HG03439 (cell line): ENCODE measurements at regions not wholly inside any gene's neighbourhood (a gene's known extent, or its start where the extent isn't known, plus 50 kb on each side); places are given as distances from the start of the nearest gene placed in this dataset.
"Not testable (repeated sequence)": the region's sequence is repeated elsewhere in the genome, so short reads cannot be mapped to it uniquely, and the experiment has no call there.

Experiments used
- ATAC-seq: cut with Tn5 transposase; IDR thresholded peaks from one replicate; pipeline ENCODE4 v1.9.1; 2021; ENCODE audit warnings: mild to moderate bottlenecking, moderate library complexity; ENCODE audit not compliant: unreplicated experiment

- no peak for ATAC-seq
These were observed 80.3 kb upstream of the RFLNA start for GRCh38 chr12:124214574-124214973.

DNA sequence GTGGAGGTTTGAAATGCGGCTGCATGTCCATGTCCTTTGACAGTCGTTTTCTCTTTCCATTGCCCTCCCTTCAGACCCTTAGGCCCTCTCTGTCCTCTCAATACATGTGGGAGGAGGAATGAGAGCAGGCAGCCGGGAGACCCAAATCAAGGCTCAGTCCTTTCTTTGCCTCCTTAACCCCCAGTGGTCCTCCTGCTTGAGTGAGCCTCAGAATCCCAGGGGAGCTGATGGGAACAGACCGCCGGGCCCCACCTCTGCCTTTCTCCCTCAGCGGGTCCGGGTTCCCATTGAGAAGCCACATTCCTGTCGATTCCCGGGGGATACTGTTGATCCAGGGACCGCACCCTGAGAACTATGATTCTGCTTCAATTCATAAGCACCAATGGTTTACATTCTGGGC is 77.9 kb upstream of the RFLNA start:
- no peak for ATAC-seq

DNA sequence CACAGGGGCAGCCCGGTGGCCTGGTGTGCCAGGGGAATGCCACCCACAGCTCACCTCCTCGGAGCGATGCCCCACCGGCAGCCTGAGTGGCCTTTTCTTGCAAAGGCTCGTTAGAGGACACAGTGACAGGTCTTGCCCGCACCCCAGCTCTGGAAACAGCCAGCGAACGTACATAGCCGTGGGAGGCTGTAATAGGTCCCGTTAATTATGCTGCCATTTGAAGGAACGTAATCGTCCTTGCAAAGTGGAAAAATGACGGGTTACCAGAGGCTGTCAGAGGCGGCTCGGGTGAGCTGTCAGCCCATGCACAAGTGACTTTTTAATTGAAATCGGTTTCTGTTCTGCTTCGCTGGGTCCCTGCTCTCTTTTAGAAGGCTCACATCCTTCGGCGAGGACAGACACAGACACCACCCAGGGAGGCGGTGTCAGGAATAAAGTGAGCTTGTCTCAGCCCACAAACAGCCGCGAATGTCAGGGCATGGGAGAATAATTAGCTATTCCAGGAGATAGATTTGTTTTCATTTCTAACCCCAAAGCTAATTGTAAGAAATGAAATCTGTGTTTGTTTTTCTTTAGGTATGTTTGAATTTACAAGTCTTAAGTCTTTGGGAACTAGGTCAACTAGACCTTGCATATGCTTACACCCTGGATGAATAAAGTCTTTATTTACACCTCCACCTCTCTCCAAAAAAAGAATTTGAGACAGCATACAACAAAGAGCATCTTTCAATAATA is 77.2 kb upstream of the RFLNA start:
- ATAC-seq, result no peak

DNA sequence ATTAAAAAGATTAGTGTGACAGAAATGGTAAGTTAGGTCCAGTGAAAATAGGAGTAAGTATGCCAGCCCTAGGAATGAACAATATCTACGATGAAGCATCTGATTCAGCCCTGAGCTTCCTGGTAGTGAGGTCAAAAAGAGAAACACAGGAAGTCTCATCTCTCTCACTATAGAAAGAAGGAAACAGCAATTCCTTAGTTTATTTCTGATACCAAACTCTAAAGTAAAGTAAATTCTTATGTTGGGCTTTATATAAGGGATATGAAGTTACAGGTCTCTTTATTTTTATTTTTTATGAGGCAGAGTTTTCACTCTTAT is 76.7 kb upstream of the RFLNA start:
- no peak for ATAC-seq

DNA sequence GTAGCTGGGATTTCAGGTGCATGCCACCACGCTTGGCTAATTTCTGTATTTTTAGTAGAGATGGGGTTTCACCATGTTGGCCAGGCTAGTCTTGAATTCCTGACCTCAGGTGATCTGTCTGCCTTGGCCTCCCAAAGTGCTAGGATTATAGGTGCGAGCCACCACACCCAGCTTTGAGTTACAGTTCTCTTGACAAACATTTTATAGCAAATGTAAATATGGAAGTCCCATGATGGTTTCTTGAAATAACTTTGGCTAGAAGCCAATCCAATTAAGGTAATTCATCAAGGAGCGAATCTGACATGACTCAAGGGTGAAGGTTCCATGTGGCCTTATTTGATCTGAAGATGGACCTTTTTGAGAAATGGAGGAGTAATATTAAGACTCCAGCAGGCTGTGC is 76.2 kb upstream of the RFLNA start:
- not testable (repeated sequence) for ATAC-seq

- ATAC-seq, result no peak
These were observed 72.3 kb upstream of the RFLNA start for GRCh38 chr12:124222368-124223245.

- ATAC-seq, result not testable (repeated sequence)
These were observed 71.2 kb upstream of the RFLNA start for GRCh38 chr12:124223733-124224138.

DNA sequence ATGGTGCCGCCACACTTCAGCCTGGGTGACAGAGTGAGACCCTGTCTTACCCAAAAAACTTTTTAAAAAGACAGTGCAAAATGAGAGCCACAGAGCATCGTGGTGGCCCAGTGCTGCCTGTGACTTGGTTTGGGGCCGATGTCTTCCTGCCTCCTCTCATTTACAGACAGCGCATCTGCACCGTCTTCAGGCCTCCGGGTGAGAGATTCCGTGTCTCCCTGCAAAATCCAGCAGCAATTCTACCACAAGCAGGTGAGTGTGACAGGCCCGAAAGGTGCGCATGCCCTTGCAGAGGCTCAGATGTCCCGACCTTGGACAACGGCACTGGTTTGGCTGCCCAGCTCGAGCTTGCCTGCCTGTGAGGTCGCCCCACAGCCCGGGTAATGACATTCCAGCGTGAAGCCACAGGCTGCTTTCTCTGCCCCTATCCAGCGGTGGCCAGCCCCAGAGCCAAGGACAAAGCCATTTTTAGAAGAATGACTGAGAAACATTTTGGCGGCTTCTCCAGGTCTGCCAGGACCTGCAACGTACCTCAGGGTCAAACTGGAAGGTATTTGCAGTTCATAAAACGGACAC is 70.3 kb upstream of the RFLNA start:
- ATAC-seq, result no peak

GRCh38 chr12:124225730-124226129 is 69.2 kb upstream of the RFLNA start:
- ATAC-seq, result no peak

DNA sequence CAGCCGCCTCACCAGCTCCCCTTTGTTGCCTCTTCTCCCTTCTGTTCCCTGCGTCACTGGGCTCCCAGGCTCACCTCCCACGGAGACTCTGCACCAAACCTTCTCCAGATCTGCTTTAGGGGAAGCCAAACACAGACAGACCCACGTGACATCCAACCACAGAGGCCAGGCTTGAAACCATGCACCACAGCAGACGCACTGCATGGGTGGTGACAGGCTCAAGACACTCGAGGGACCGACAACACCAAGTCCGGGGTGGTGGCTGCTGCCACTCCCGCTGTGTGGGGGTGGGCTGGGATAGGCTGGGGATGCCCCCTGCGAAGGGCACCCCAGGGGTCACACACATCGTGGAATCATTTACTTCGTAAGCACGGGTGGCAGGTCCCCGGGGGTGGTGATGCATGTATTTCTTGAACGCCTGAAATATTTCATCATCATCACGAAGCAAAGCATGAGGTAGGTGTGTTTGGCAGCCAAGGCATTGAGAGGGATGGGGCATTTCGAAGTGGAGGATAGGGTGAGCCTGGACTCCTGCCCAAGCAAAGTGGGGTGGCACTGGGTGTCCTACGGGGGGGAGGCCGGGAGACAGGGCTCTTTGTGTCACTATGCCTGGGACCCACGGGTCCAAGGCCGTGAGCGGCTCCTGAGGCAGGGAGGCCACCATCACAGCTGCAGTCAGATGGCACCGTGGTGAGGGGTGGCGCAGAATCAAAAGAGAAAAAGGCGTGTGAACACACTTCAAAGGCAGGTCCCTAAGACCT is 66.8 kb upstream of the RFLNA start:
- ATAC-seq, result no peak

DNA sequence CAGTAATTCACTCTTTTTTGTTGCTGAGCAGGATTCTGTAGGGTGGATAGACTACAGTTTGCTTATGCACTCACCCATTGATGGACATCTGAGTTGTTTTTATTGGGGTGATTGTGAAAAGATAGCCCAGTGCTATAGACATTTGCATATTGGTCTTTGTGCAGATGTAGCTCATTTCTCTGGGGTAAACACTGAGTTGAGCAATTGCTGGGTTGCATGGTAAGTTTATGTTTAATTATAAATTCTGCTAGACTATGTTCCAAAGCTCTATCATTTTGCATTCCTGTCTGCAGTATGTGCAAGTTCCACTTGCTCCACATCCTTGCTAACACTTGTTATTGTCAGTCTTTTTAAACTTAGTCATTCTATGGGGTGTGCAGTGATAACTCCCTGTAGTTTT is 65.4 kb upstream of the RFLNA start:
- ATAC-seq, result no peak

- ATAC-seq, result no peak
These were observed 64.7 kb upstream of the RFLNA start for GRCh38 chr12:124230117-124230757.

DNA sequence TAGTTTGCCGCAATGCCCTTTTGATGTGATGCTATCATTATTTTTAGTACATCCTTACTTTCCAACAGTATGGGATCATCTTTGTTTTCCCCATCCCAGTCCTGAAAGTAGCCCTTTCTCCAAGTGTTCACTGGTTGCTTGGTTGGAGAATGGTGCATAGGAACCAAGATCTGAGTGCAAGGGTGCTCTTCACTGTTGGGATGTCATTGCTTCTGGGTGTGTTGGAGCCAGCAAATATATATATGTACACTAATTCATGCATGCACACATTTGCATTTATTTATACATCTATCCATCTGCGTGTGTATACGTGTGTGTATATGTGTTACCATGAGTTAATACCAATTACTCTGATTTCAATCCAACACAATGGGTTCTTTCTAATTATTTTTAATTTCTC is 64.1 kb upstream of the RFLNA start:
- no peak for ATAC-seq

DNA sequence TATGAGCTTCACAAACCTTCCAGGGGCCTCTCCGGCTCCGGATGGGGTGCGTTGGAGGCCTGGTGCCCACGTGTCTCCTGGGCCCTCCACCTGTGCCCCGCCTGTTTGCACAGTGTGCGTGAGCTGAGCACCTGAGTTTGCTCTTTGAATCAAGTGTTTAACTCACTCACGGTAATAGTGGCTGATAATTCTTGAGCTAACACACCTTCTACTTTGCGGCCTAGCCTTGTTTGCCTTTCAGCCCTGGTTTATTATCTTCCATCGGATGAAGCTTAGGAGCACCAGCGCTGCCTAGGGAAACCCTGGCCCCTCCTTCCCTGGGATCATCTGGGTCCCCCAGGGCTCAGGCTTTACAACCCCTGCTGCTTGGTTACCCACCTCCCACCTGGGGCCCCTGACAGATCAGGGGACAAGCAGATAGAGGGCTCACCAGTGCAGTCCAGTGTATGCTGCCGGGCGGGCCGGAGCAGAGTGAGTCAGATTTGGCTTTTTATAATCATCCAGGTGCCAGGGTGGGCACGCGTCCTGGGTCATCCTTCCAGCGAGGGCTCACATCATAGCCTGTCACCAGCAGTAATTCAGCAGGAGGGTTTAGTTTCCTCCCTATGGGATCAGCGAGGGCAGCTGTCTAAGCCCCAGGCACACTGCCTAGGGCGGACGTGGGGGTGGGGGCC is 62.8 kb upstream of the RFLNA start:
- no peak for ATAC-seq

DNA sequence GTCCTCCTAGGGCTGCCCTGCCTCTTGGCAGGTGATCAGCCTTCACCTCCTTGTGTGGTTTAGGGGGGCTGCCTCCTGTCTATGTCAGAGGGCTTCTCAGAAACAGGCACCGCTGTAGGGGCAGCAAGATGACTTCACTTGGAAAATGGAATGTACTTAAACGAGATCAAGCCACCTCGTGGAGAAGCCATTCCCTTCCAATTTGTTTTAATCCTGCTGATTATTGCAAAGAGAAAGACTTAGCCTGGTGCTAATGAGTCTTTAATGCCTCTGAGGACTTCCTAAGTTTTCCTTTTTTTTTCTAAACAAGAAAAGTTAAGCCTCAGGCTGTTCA is 62.3 kb upstream of the RFLNA start:
- ATAC-seq, result no peak

GRCh38 chr12:124233041-124233796 is 61.7 kb upstream of the RFLNA start:
- no peak for ATAC-seq

GRCh38 chr12:124233846-124234640 is 60.9 kb upstream of the RFLNA start:
- no peak for ATAC-seq

GRCh38 chr12:124236625-124237031 is 58.3 kb upstream of the RFLNA start:
- ATAC-seq, result no peak

- no peak for ATAC-seq
These were observed 56.0 kb upstream of the RFLNA start for GRCh38 chr12:124238886-124239285.
